ENCODE measurements at regions not wholly inside any gene's neighbourhood (a gene's known extent, or its start where the extent isn't known, plus 50 kb on each side); places are given as distances from the start of the nearest gene placed in this dataset.

- Mint-ChIP-seq H3K27me3 (no peaks in the 10 kb centered on the region), H3K9me3 (peaks cover 15% of the 10 kb centered on the region), H3K36me3 (ENCODE audit: low read depth) (no peaks in the 10 kb centered on the region), H3K4me1 (ENCODE audit: low read depth) (no peaks in the 10 kb centered on the region), H3K27ac (no peak overlapping the region), H3K4me3 (no peak overlapping the region)
- intact Hi-C loops (cut with micrococcal nuclease): no loop called here
These were observed 748.7 kb downstream of the TNS3 start for GRCh38 chr7:46833197-46833596.

DNA sequence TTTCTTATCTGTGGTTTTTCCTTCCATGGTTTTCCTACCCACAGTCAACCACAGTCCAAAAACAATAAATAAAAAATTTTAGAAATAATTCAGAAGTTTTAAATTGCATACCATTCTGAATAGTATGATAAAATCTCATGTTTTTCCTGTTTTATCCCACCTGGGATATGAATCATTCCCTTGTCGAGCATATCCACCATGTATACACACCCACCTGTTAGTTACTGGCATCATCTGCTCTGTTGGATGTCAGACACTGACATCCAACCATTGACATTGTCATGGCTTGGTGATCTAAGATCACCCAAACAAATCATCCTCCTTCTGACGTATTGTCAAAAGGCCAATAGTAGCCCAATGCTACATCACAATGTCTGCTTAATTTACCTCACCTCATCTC, 749.8 kb downstream of the TNS3 start:
- no peak overlapping the region for H3K27ac Mint-ChIP-seq
- no peaks in the 10 kb centered on the region for H3K4me1 Mint-ChIP-seq (ENCODE audit: low read depth)
- intact Hi-C loops (cut with micrococcal nuclease): no loop called here
- no peaks in the 10 kb centered on the region for H3K27me3 Mint-ChIP-seq
- H3K36me3 Mint-ChIP-seq (ENCODE audit: low read depth): no peaks in the 10 kb centered on the region
- H3K9me3 Mint-ChIP-seq: peaks cover 20% of the 10 kb centered on the region
- H3K4me3 Mint-ChIP-seq: no peak overlapping the region

- intact Hi-C loops (cut with micrococcal nuclease): no loop called here
- Mint-ChIP-seq H3K4me3 (no peak overlapping the region), H3K27ac (no peak overlapping the region), H3K27me3 (no peaks in the 10 kb centered on the region), H3K9me3 (peaks cover 22% of the 10 kb centered on the region), H3K36me3 (ENCODE audit: low read depth) (no peaks in the 10 kb centered on the region), H3K4me1 (ENCODE audit: low read depth) (no peaks in the 10 kb centered on the region)
These were observed 762.1 kb downstream of the TNS3 start for GRCh38 chr7:46819819-46820218.

DNA sequence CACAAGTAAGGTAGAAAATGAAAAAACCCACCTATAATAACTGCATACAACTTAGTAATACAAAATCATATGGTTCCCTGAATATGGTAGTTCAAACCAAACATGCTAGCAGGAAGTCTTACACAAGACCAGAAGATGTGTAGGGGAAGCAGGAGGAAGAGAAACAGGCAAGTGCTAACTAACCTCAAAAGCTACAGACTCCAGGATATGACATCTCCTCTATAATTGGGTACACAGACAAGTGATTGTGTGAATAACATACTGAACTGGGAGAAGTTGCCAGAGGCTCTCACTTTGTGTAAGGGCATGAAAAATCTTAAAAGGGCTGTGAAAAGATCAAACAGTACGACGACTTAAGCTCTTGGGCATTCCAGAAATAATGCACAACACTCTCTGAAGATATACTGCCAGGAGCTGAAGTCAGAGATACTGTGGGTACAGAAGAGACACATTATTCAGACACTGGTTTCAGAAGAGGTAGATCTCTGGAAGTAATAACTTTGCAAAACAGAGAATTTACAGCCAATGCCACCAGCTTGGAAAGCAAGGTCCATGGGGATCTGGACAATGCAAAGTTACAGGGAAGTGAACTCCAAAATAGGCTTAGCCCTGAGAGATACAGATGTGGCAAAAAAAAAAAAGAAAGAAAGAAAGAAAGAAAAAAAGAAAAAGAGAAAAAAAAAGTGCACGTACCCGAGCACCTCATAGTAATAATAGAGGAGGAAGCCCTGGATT, 767.2 kb downstream of the TNS3 start:
- Mint-ChIP-seq H3K27ac (no peak overlapping the region), H3K27me3 (no peaks in the 10 kb centered on the region), H3K9me3 (peaks cover 31% of the 10 kb centered on the region), H3K4me3 (no peak overlapping the region), H3K4me1 (ENCODE audit: low read depth) (no peaks in the 10 kb centered on the region), H3K36me3 (ENCODE audit: low read depth) (no peaks in the 10 kb centered on the region)
- intact Hi-C loops (cut with micrococcal nuclease): no loop called here

DNA sequence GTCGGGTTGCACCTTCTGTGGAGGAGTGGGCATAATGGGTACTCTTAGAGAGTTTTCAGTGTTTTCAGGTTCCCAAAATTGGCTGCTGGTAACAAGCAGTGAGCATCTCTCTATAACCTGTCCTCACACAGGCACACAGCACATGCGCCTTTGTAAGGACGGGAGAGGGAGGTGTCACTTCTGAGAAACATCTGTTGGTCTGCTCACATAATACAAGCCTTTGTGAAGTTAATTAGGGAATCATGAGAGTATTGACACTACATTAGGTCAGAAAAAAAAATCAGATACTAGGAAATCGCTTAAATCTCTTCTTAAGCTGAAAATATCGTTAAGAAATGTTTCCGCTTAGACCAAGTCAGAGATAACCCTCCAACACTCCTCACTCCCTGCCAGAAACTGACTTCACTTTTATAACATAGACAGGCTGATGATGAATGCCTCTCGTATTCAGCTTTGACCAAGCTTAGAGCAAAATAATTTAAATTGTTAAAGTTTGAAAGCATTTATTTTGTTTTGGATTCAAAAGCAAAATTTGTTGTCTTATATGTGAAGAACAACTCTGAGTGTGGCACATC, 769.7 kb downstream of the TNS3 start:
- no peaks in the 10 kb centered on the region for H3K36me3 Mint-ChIP-seq (ENCODE audit: low read depth)
- peaks cover 49% of the 10 kb centered on the region for H3K9me3 Mint-ChIP-seq
- H3K4me1 Mint-ChIP-seq (ENCODE audit: low read depth): no peaks in the 10 kb centered on the region
- no peak overlapping the region for H3K4me3 Mint-ChIP-seq
- intact Hi-C loops (cut with micrococcal nuclease): no loop called here
- no peaks in the 10 kb centered on the region for H3K27me3 Mint-ChIP-seq
- H3K27ac Mint-ChIP-seq: no peak overlapping the region

- H3K36me3 Mint-ChIP-seq (ENCODE audit: low read depth): no peaks in the 10 kb centered on the region
- H3K27ac Mint-ChIP-seq: no peak overlapping the region
- peaks cover 52% of the 10 kb centered on the region for H3K9me3 Mint-ChIP-seq
- intact Hi-C loops (cut with micrococcal nuclease): no loop called here
- no peak overlapping the region for H3K4me3 Mint-ChIP-seq
- no peaks in the 10 kb centered on the region for H3K27me3 Mint-ChIP-seq
- no peaks in the 10 kb centered on the region for H3K4me1 Mint-ChIP-seq (ENCODE audit: low read depth)
These were observed 770.4 kb downstream of the TNS3 start for GRCh38 chr7:46811529-46811928.

- Mint-ChIP-seq H3K4me1 (ENCODE audit: low read depth) (no peaks in the 10 kb centered on the region), H3K27ac (no peak overlapping the region), H3K9me3 (peaks cover 50% of the 10 kb centered on the region), H3K27me3 (no peaks in the 10 kb centered on the region), H3K4me3 (no peak overlapping the region), H3K36me3 (ENCODE audit: low read depth) (no peaks in the 10 kb centered on the region)
- intact Hi-C loops (cut with micrococcal nuclease): no loop called here
These were observed 770.9 kb downstream of the TNS3 start for GRCh38 chr7:46810986-46811385.

DNA sequence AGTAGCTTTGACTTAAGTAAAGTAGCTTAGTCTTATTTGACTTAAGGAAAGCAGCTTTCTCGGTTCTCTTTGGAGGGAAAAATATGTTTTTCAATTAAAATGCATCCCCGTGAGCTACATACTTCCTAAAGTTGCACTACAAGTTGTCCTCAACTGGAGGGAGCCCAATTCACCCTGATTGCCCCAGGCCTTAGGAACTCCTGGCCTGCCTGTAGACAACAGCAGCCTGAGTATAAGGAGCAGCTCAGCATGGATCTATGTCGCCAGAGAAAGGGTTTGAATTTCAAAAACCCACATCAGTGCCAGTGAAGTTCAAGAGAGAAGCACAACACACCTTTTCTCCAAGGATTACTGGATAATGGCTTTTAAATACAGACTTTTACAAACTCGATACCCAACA, 772.0 kb downstream of the TNS3 start:
- H3K36me3 Mint-ChIP-seq (ENCODE audit: low read depth): no peaks in the 10 kb centered on the region
- H3K4me3 Mint-ChIP-seq: no peak overlapping the region
- H3K27ac Mint-ChIP-seq: no peak overlapping the region
- peaks cover 52% of the 10 kb centered on the region for H3K9me3 Mint-ChIP-seq
- intact Hi-C loops (cut with micrococcal nuclease): no loop called here
- H3K4me1 Mint-ChIP-seq (ENCODE audit: low read depth): no peaks in the 10 kb centered on the region
- H3K27me3 Mint-ChIP-seq: no peaks in the 10 kb centered on the region

DNA sequence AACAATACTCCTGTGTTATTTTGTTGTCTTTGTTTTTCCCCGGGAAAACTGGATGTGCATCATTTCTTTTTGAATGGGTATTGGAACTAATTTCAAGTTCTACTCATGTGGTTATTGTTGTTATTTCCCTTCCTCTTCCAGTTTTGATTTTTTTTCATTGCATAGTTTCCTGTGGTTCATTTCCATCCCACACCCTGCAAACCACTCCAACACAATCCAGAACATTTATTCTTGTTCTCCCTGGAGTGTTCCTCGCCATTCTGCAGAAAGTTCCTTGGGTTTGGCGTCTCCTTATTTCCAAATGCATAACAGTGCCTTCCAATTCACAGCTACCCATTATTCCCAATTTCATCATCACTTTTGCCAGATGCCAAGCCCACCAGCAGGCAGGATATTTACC, 775.1 kb downstream of the TNS3 start:
- Mint-ChIP-seq H3K27me3 (no peaks in the 10 kb centered on the region), H3K4me1 (ENCODE audit: low read depth) (no peaks in the 10 kb centered on the region)

DNA sequence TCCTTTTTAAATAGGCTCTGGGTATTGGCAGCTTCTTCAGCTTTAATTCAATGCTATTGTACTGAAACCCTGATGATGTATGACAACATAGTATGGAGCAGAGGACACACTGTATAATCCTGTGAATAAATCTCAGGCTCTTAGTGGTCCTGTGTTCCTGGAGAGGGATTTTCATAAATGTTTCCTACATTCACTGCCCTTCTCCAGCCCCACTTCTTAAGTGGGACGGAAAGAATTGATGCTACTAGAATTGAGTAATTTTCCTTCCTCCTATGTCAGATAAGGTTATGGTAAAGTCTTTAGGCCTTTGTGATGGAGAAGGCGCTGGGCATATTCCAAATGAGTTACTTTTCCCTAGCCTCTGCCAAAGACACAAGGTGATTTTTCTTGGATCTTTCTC, 779.4 kb downstream of the TNS3 start:
- no peak overlapping the region for H3K27ac Mint-ChIP-seq
- H3K4me1 Mint-ChIP-seq (ENCODE audit: low read depth): no peaks in the 10 kb centered on the region
- H3K36me3 Mint-ChIP-seq (ENCODE audit: low read depth): no peaks in the 10 kb centered on the region
- peaks cover 52% of the 10 kb centered on the region for H3K9me3 Mint-ChIP-seq
- no peak overlapping the region for H3K4me3 Mint-ChIP-seq
- H3K27me3 Mint-ChIP-seq: no peaks in the 10 kb centered on the region
- intact Hi-C loops (cut with micrococcal nuclease): no loop called here

More for the DNA sequence above, 775.1 kb downstream of the TNS3 start:
- intact Hi-C loops (cut with micrococcal nuclease): no loop called here
- Mint-ChIP-seq H3K36me3 (ENCODE audit: low read depth) (no peaks in the 10 kb centered on the region), H3K9me3 (peaks cover 70% of the 10 kb centered on the region), H3K27ac (no peak overlapping the region), H3K4me3 (no peak overlapping the region)

DNA sequence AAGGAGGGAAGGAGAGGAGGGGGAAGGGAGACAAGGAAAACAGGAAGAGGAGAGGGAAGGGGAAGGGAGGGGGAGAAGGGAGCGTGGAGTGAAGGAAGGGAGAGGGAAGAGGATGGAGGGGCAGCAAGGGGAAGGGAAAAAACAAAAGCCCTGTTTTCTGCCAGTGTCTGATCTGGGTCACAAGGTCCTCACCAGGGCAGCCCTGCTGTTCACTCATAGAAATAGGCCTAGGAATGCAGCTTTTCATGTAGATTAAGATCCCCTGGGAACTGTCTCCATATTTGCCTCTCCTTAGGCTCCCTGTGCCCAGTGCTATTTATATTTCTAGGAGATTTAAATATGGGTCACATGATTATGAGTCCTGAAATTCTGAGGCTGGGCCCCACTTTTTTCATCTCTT, 790.7 kb downstream of the TNS3 start:
- no peak overlapping the region for H3K27ac Mint-ChIP-seq
- H3K27me3 Mint-ChIP-seq: no peaks in the 10 kb centered on the region
- H3K9me3 Mint-ChIP-seq: no peaks in the 10 kb centered on the region
- intact Hi-C loops (cut with micrococcal nuclease): no loop called here
- H3K36me3 Mint-ChIP-seq (ENCODE audit: low read depth): no peaks in the 10 kb centered on the region
- H3K4me3 Mint-ChIP-seq: no peak overlapping the region
- H3K4me1 Mint-ChIP-seq (ENCODE audit: low read depth): no peaks in the 10 kb centered on the region

- no peaks in the 10 kb centered on the region for H3K27me3 Mint-ChIP-seq
- no peak overlapping the region for H3K27ac Mint-ChIP-seq
- H3K4me1 Mint-ChIP-seq (ENCODE audit: low read depth): no peaks in the 10 kb centered on the region
- H3K4me3 Mint-ChIP-seq: no peak overlapping the region
- intact Hi-C loops (cut with micrococcal nuclease): no loop called here
- H3K36me3 Mint-ChIP-seq (ENCODE audit: low read depth): no peaks in the 10 kb centered on the region
- H3K9me3 Mint-ChIP-seq: no peaks in the 10 kb centered on the region
These were observed 794.9 kb downstream of the TNS3 start for GRCh38 chr7:46786995-46787394.

- Mint-ChIP-seq H3K9me3 (no peaks in the 10 kb centered on the region), H3K36me3 (ENCODE audit: low read depth) (no peaks in the 10 kb centered on the region), H3K27ac (no peak overlapping the region), H3K27me3 (no peaks in the 10 kb centered on the region), H3K4me1 (ENCODE audit: low read depth) (no peaks in the 10 kb centered on the region), H3K4me3 (no peak overlapping the region)
- intact Hi-C loops (cut with micrococcal nuclease): no loop called here
These were observed 795.5 kb downstream of the TNS3 start for GRCh38 chr7:46786221-46786954.

- Mint-ChIP-seq H3K4me1 (ENCODE audit: low read depth) (no peaks in the 10 kb centered on the region), H3K27me3 (no peaks in the 10 kb centered on the region)
- intact Hi-C loops (cut with micrococcal nuclease): no loop called here
These were observed 797.2 kb downstream of the TNS3 start for GRCh38 chr7:46784732-46785131.

More at GRCh38 chr7:46784732-46785131, 797.2 kb downstream of the TNS3 start:
- Mint-ChIP-seq H3K27ac (no peak overlapping the region), H3K4me3 (no peak overlapping the region), H3K36me3 (ENCODE audit: low read depth) (no peaks in the 10 kb centered on the region), H3K9me3 (peaks cover 9% of the 10 kb centered on the region)
